HFFc6 (cell line): ENCODE measurements at regions not wholly inside any gene's neighbourhood (a gene's known extent, or its start where the extent isn't known, plus 50 kb on each side); places are given as distances from the start of the nearest gene placed in this dataset.

Experiments
- DNase-seq: peaks from one replicate; pipeline ENCODE4 v3.0.0-alpha.2; 2018
- H3K27ac Mint-ChIP-seq: 2 replicates; pipeline ENCODE4 v1.8.0; 2020; ENCODE audit warnings: mild to moderate bottlenecking, mixed read lengths
- H3K27me3 Mint-ChIP-seq: 2 replicates; pipeline ENCODE4 v1.8.0; 2021; ENCODE audit warnings: mild to moderate bottlenecking, moderate library complexity, mixed read lengths; ENCODE audit not compliant: insufficient read depth
- H3K36me3 Mint-ChIP-seq: 2 replicates; pipeline ENCODE4 v1.8.0; 2021; ENCODE audit warnings: low read depth, mixed read lengths
- H3K4me1 Mint-ChIP-seq: 2 replicates; pipeline ENCODE4 v1.8.0; 2020; ENCODE audit warnings: low read depth, mixed read lengths
- H3K4me3 Mint-ChIP-seq: 2 replicates; pipeline ENCODE4 v1.8.0; 2020; ENCODE audit warnings: mild to moderate bottlenecking, moderate library complexity, mixed read lengths
- H3K9me3 Mint-ChIP-seq: 2 replicates; pipeline ENCODE4 v1.8.0; 2020; ENCODE audit warnings: mild to moderate bottlenecking, mixed read lengths
- CTCF ChIP-seq: fragments of 200-600 bp; sonication (generic); IDR thresholded peaks from 2 replicates; pipeline ENCODE4 v1.5.0; 2021; ENCODE audit warnings: antibody characterized with exemption, mild to moderate bottlenecking

DNA sequence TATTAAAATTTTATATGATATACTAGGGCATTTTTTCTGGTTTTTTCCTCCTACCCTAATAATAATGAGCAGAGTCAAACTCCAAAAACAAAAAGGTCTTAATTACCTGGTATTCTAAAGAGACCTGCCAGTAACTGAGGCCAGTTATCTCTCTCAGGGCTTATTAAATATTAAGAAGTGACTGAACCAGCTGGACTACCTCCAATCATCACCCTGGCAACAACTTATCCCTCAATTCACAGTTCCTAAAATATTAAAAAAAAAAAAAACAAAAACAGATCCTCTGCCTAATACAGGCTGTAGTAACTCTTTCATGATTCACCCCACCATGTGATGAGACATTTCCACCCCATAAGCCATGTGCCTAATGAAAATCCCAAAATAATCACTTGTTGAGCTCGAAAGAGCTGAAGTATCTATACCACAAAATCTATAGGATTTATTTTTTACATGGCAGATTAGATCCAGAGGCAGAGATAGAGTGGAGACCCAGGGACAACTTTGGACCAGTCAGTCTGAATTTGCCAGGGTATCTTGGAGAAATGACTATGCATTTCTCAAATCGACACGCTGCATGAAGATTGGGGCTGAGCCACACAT, 698.0 kb downstream of the FAT4 start:
- no peaks in the 10 kb centered on the region for H3K4me1 Mint-ChIP-seq
- no peak overlapping the region for H3K4me3 Mint-ChIP-seq
- H3K27me3 Mint-ChIP-seq, result no peaks in the 10 kb centered on the region
- no peak overlapping the region for H3K27ac Mint-ChIP-seq
- H3K9me3 Mint-ChIP-seq, result peaks cover 5% of the 10 kb centered on the region
- DNase-seq, result no peak
- peaks cover 4% of the 10 kb centered on the region; the same call in 1 of the 2 replicates for H3K36me3 Mint-ChIP-seq
- TF ChIP-seq CTCF, result no peak

GRCh38 chr4:126018274-126018673, 703.5 kb downstream of the FAT4 start:
- Mint-ChIP-seq H3K9me3 (no peaks in the 10 kb centered on the region), H3K4me1 (no peaks in the 10 kb centered on the region; the same call in 1 of the 2 replicates), H3K4me3 (no peak overlapping the region), H3K27me3 (no peaks in the 10 kb centered on the region), H3K36me3 (no peaks in the 10 kb centered on the region), H3K27ac (no peak overlapping the region)
- no peak for DNase-seq
- TF ChIP-seq CTCF, result no peak

- no peaks in the 10 kb centered on the region for H3K9me3 Mint-ChIP-seq
- H3K4me1 Mint-ChIP-seq, result no peaks in the 10 kb centered on the region; the same call in 1 of the 2 replicates
- H3K27me3 Mint-ChIP-seq, result no peaks in the 10 kb centered on the region
- H3K4me3 Mint-ChIP-seq, result no peak overlapping the region
- TF ChIP-seq CTCF, result no peak
- no peak for DNase-seq
- H3K27ac Mint-ChIP-seq, result no peak overlapping the region
- H3K36me3 Mint-ChIP-seq, result no peaks in the 10 kb centered on the region
These were observed 709.1 kb downstream of the FAT4 start for GRCh38 chr4:126023896-126024295.

- no peaks in the 10 kb centered on the region for H3K27me3 Mint-ChIP-seq
- no peak overlapping the region for H3K4me3 Mint-ChIP-seq
- no peak overlapping the region for H3K27ac Mint-ChIP-seq
- no peak for TF ChIP-seq CTCF
- no peak for DNase-seq
- H3K9me3 Mint-ChIP-seq, result peaks cover 8% of the 10 kb centered on the region; the same call in 1 of the 2 replicates
- H3K36me3 Mint-ChIP-seq, result no peaks in the 10 kb centered on the region
- H3K4me1 Mint-ChIP-seq, result no peaks in the 10 kb centered on the region; the same call in 1 of the 2 replicates
These were observed 712.8 kb downstream of the FAT4 start for GRCh38 chr4:126027601-126028000.

DNA sequence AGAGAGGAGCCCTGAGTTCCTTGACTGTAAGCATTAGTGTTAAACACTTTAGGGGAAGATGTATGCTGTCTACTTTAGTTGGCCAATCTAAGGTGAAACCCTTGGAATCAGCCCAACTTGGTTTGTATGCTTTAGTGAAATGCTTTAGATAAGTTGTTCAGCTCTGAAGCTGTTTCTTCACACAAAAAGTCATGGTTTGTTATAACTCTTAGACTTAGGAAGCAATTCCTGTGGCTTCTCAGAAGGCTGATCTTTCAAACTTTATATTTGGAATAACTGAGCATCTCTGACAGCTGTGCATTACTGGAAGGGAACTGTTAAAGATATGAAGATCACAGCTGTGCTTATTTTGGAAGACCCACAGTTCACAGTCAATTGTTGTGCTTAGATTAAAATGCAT, 714.1 kb downstream of the FAT4 start:
- no peak overlapping the region for H3K27ac Mint-ChIP-seq
- H3K4me1 Mint-ChIP-seq, result no peaks in the 10 kb centered on the region; the same call in 1 of the 2 replicates
- no peak for DNase-seq
- TF ChIP-seq CTCF, result no peak
- no peaks in the 10 kb centered on the region for H3K36me3 Mint-ChIP-seq
- peaks cover 8% of the 10 kb centered on the region; the same call in 1 of the 2 replicates for H3K9me3 Mint-ChIP-seq
- no peaks in the 10 kb centered on the region for H3K27me3 Mint-ChIP-seq
- H3K4me3 Mint-ChIP-seq, result no peak overlapping the region
